ENCODE measurements at regions not wholly inside any gene's neighbourhood (a gene's known extent, or its start where the extent isn't known, plus 50 kb on each side); places are given as distances from the start of the nearest gene placed in this dataset.
"Not testable (repeated sequence)": the region's sequence is repeated elsewhere in the genome, so short reads cannot be mapped to it uniquely, and the experiment has no call there.

GRCh38 chr4:112739442-112739841 lies 102.5 kb downstream of the LARP7 start:
- H3K27ac ChIP-seq = no peak overlapping the region
- intact Hi-C loops (cut with micrococcal nuclease; ENCODE audit: unreplicated experiment) = no loop called here
- no peaks in the 10 kb centered on the region for H3K9me3 ChIP-seq (ENCODE audit: insufficient read depth, low read depth)
- H3K27me3 ChIP-seq (ENCODE audit: insufficient read depth, low read depth) = no peaks in the 10 kb centered on the region
- H3K36me3 ChIP-seq (ENCODE audit: low read depth) = no peaks in the 10 kb centered on the region
- BruUV-seq (replicated peaks) = no TSS peak
- no peaks in the 10 kb centered on the region for H3K79me2 ChIP-seq (ENCODE audit: low read depth)
- H3K4me1 ChIP-seq (replicated peaks; ENCODE audit: insufficient read depth) = peaks cover 15% of the 10 kb centered on the region; the same call in 1 of the 2 replicates
- no peak overlapping the region for H3K4me2 ChIP-seq
- H3F3A ChIP-seq (ENCODE audit: insufficient read depth, low read depth) = no peaks in the 10 kb centered on the region
- no peaks in the 10 kb centered on the region for H4K20me1 ChIP-seq (ENCODE audit: insufficient read depth)
- peaks cover under 1% of the 10 kb centered on the region; the same call in 1 of the 2 replicates for H3K9me2 ChIP-seq (ENCODE audit: insufficient read depth)
- DNase-seq = no peak
- CTCF ChIA-PET = interaction anchor here (0.7 kb wide), 1 partner anchor 18 kb away, joined by 3 read pairs; no protein-coding TSS in a partner anchor
- TF ChIP-seq EZH2 (IDR thresholded peaks at IDR 0.05; ENCODE audit: low read depth) = no peak
- no peak for TF ChIP-seq CTCF (conservative IDR thresholded peaks at IDR 0.05)
- no peak overlapping the region for H2AFZ ChIP-seq
- H3K4me3 ChIP-seq = no peak overlapping the region
- POLR2A ChIA-PET (ENCODE audit: unreplicated experiment) = interaction anchor here (0.6 kb wide), 1 partner anchor 8 kb away, joined by 15 read pairs; no protein-coding TSS in a partner anchor

- Histone ChIP-seq H3K27me3 (ENCODE audit: insufficient read depth, low read depth) (no peaks in the 10 kb centered on the region), H3K9me2 (ENCODE audit: insufficient read depth) (no peaks in the 10 kb centered on the region), H3K36me3 (ENCODE audit: low read depth) (no peaks in the 10 kb centered on the region), H4K20me1 (ENCODE audit: insufficient read depth) (no peaks in the 10 kb centered on the region), H3K4me2 (peak overlapping the region; percentile 55), H3K4me1 (replicated peaks; ENCODE audit: insufficient read depth) (peaks cover 43% of the 10 kb centered on the region), H3K4me3 (no peak overlapping the region), H2AFZ (peak overlapping the region; percentile 10; the same call in 1 of the 2 replicates), H3K9me3 (ENCODE audit: insufficient read depth, low read depth) (no peaks in the 10 kb centered on the region), H3F3A (ENCODE audit: insufficient read depth, low read depth) (peaks cover 19% of the 10 kb centered on the region; the same call in 1 of the 2 replicates), H3K79me2 (ENCODE audit: low read depth) (no peaks in the 10 kb centered on the region), H3K27ac (peak overlapping the region; percentile 63)
- no TSS peak for BruUV-seq (replicated peaks)
- no peak for TF ChIP-seq CTCF (conservative IDR thresholded peaks at IDR 0.05)
- no peak for TF ChIP-seq EZH2 (IDR thresholded peaks at IDR 0.05; ENCODE audit: low read depth)
- POLR2A ChIA-PET (ENCODE audit: unreplicated experiment) = interaction anchor here (0.7 kb wide), 1 partner anchor 8 kb away, joined by 15 read pairs; no protein-coding TSS in a partner anchor
- intact Hi-C loops (cut with micrococcal nuclease; ENCODE audit: unreplicated experiment) = loop anchor here (1.0 to 5.0 kb wide), 3 partner anchors 21 to 110 kb away; partner anchors contain the start of gene LARP7
- DNase-seq = peak; percentile 28 to 89
- CTCF ChIA-PET = no interaction called here
Measured at GRCh38 chr4:112747036-112747435, 110.1 kb downstream of the LARP7 start.

GRCh38 chr4:112748352-112748878 lies 111.5 kb downstream of the LARP7 start:
- ChIA-PET CTCF (interaction anchor here (0.5 kb wide), 1 partner anchor 8 kb away, joined by 11 read pairs; no protein-coding TSS in a partner anchor), POLR2A (ENCODE audit: unreplicated experiment) (no interaction called here)
- Histone ChIP-seq H3K4me3 (no peak overlapping the region), H3K4me2 (no peak overlapping the region), H4K20me1 (ENCODE audit: insufficient read depth) (no peaks in the 10 kb centered on the region), H3K4me1 (replicated peaks; ENCODE audit: insufficient read depth) (peaks cover 52% of the 10 kb centered on the region), H2AFZ (no peak overlapping the region), H3K36me3 (ENCODE audit: low read depth) (no peaks in the 10 kb centered on the region), H3K9me2 (ENCODE audit: insufficient read depth) (no peaks in the 10 kb centered on the region), H3K27ac (no peak overlapping the region), H3F3A (ENCODE audit: insufficient read depth, low read depth) (peaks cover 19% of the 10 kb centered on the region; the same call in 1 of the 2 replicates), H3K79me2 (ENCODE audit: low read depth) (no peaks in the 10 kb centered on the region), H3K27me3 (ENCODE audit: insufficient read depth, low read depth) (no peaks in the 10 kb centered on the region), H3K9me3 (ENCODE audit: insufficient read depth, low read depth) (no peaks in the 10 kb centered on the region)
- no peak for DNase-seq
- BruUV-seq (replicated peaks) = no TSS peak
- TF ChIP-seq EZH2 (IDR thresholded peaks at IDR 0.05; ENCODE audit: low read depth) (no peak), CTCF (conservative IDR thresholded peaks at IDR 0.05) (no peak)
- intact Hi-C loops (cut with micrococcal nuclease; ENCODE audit: unreplicated experiment) = loop anchor here (5.0 kb wide), 1 partner anchor 41 kb away; no protein-coding TSS in a partner anchor

GRCh38 chr4:112750749-112751148 lies 113.8 kb downstream of the LARP7 start:
- H3K4me2 ChIP-seq; H3K4me3 ChIP-seq; H3K9me3 ChIP-seq (ENCODE audit: insufficient read depth, low read depth); H3K27me3 ChIP-seq (ENCODE audit: insufficient read depth, low read depth); H3K27ac ChIP-seq; BruUV-seq (replicated peaks); DNase-seq; H3K9me2 ChIP-seq (ENCODE audit: insufficient read depth); H3K36me3 ChIP-seq (ENCODE audit: low read depth); H4K20me1 ChIP-seq (ENCODE audit: insufficient read depth); H2AFZ ChIP-seq; H3K79me2 ChIP-seq (ENCODE audit: low read depth); POLR2A ChIA-PET (ENCODE audit: unreplicated experiment): not testable (repeated sequence)
- intact Hi-C loops (cut with micrococcal nuclease; ENCODE audit: unreplicated experiment) = loop anchor here (10.0 kb wide), 1 partner anchor 646 kb away; no protein-coding TSS in a partner anchor
- H3K4me1 ChIP-seq (replicated peaks; ENCODE audit: insufficient read depth) = peaks cover 55% of the 10 kb centered on the region
- H3F3A ChIP-seq (ENCODE audit: insufficient read depth, low read depth) = peaks cover 19% of the 10 kb centered on the region; the same call in 1 of the 2 replicates
- CTCF ChIA-PET = interaction anchor here (0.6 kb wide), 1 partner anchor 15 kb away, joined by 3 read pairs; no protein-coding TSS in a partner anchor
